ENCODE measurements at regions not wholly inside any gene's neighbourhood (a gene's known extent, or its start where the extent isn't known, plus 50 kb on each side); places are given as distances from the start of the nearest gene placed in this dataset.

DNA sequence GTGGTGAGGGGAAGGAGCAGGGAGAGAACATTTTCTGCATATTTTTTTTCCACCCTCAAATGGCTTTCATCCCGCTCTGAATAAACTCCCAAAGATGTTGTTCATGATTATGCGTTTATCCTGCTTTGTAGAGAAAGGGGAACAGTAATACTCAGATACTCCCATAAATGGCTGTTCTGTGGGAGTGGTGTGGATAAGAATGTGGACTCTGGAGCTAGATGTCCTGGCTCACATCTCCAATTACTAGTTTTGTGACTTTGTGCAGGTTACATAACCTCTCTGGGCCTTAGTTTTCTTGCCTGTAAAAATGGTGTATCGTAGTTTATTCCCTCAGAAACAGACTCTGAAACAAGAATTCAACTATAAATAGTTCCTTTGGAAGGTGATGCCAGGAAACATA, 395.4 kb upstream of the SUCLG2 start:
- DNase-seq = no peak

GRCh38 chr3:68045976-68046375, 391.6 kb upstream of the SUCLG2 start:
- no peak for DNase-seq

DNA sequence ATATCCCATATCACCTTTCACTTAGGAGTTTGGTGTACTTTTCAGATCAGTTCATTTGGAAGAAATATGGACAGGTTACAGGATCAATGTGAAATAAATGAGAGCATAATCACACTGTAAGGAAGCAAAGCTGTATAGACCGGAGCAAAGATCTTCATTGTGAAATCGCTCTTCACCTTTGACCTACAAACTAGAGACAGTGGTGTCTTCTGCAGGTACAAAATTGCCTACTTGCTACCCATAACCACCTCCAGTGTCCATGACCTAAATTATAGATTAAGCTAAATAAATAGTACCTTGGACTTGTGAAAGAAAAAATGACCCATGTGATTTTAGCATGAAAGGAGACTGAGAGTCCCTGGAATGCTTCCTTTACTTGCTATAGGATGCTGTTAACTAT, 379.5 kb upstream of the SUCLG2 start:
- no peak for DNase-seq

GRCh38 chr3:68032209-68032608, 377.8 kb upstream of the SUCLG2 start:
- no peak for DNase-seq

DNA sequence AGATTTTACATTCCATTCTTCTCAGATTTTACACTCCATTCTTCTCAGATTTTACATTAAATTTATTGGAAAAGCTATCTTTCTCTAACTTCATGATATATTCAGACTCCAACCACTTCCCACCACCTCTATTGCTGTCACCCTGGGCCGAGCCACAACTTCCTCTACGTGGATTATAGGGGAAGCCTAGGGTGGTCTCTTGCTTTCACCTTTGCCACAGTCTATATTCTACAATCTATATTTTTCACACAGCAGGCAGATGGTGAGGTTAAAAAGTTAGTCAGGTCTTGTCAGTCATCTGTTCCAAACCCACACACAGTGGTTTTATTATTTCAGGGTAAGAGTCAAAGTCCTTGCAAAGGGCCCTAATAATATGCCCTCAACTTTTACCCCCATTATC, 370.8 kb upstream of the SUCLG2 start:
- DNase-seq = no peak

GRCh38 chr3:68019876-68020275, 365.5 kb upstream of the SUCLG2 start:
- DNase-seq = no peak

DNA sequence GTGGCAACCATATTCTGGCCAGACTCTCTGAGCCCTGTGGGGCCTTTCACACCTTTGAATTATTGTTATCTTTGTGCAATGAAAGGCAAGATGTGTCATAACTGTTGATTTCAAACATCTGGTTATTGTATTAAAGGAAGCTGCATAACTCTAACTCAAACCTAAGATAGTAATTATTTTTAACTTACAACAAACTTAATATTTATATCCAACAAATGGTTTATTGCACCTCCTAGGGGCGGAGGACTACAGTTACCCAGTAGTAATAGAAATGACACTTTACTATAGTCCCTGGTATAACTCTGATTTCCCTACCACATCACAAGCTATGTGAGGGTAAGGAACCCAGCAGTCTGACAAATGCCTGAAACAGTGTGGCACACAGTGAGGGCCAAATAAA, 363.9 kb upstream of the SUCLG2 start:
- no peak for DNase-seq

- DNase-seq = no peak
These were observed 362.7 kb upstream of the SUCLG2 start for GRCh38 chr3:68017069-68017468.

DNA sequence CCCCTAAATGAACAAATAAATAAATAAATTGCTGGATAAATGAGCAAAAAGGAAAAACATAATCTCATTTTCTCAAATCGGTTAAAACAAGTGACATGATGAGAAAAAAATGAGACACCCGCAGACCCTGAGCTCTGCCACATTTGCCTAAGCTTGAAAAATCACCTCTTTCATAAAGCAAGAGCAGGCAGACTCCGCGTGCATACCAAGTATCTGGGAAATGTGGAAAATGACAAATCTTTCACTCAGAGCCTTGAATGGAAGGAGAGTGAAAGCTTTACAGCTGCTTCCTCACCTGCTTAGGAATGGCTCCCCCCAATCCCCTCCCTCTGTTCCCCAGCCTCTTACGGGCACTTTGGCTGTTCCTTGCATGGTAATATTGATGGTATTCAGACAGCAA, 355.5 kb upstream of the SUCLG2 start:
- DNase-seq = no peak

DNA sequence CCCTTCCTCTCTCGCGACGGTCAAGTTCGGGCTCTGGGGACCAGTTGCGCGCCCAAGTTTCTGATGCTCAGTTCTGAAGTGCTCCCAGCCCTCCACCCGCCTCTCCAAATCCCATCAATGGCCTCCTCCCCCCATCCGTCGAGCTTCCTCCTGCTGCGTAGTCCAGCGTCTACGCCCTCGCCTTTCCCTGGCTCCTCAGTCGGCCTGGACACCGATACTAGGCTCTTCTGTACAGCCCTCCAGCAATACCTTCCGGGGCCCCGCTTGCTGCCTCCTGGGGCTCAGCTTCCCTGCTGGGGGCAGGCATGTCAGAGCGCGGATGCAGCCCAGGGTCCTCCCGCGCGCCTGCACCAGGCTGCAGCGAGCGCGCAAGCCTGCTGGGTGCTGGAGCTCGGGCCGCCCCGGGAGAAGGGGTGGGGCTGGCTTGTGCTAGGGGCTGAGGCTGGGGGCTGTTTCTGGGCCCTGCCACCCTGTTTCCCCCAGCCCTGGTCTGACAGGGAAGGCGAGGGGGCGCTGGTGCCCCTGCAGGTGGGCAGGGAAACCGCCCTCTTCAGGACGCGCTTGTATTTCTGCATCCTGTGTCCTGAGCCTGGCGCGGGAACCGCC, 353.3 kb upstream of the SUCLG2 start:
- peak; percentile 1 for DNase-seq

GRCh38 chr3:68006646-68007045, 352.2 kb upstream of the SUCLG2 start:
- no peak for DNase-seq

DNA sequence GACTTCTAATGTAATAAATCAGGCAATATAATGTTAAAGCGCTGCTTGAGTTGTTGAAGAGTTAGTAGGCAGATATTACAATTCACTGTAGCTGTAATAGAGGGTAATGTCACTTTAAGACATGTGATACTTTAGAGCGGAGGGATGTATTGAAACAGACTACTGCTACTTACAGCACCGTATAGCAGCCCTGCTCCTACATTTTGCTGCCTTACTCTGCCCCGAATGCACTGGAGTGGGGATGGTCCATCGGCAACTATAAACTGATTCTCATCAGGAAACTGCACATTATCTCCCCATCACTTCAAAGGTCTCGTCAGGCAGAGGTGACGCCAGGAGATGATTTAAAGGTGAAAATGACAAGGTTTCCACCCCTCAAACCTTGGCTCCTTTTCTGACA, 349.7 kb upstream of the SUCLG2 start:
- DNase-seq = no peak

- DNase-seq = no peak
These were observed 343.9 kb upstream of the SUCLG2 start for GRCh38 chr3:67998281-67998680.

DNA sequence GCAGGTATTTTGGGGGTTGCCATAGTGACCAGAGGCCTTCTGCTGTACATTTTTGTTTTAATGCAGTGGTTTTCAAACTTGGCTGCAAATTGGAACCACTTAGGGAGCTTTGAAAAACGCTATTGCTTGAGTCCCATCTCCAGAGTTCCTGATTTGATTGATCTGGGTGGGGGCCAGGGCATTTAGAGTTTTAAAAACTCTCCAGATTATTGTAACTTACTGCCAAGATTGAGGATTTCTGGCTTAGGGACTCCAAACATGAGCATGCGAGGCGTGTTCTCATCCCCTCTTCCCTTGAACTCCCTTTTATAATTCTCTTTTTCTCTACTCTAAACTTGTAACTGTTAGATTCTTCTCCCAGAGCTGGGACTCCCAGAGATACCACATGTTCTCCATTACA, 340.8 kb upstream of the SUCLG2 start:
- no peak for DNase-seq

- DNase-seq = no peak
These were observed 332.3 kb upstream of the SUCLG2 start for GRCh38 chr3:67986706-67987105.

DNA sequence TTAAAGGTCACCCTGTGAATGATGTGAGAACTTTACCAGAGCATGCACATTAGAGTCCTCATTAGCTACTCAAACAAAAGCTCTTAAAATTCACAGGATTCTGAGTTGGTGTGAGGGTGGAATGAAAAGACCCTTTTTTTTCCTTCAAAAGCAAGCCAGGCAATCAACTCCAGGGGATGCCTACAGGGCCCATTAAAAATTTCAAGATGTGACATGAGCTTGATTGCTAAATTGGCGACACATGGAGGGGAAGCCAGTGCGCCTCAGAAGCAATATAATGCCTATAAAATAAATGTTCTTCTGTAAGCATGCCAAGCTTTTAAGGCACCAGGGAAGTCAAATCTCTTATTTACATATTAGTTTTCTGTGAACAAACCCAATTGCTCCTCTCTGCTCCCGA, 328.8 kb upstream of the SUCLG2 start:
- DNase-seq = no peak

- DNase-seq = no peak
These were observed 326.7 kb upstream of the SUCLG2 start for GRCh38 chr3:67981077-67981476.

GRCh38 chr3:67979342-67979741, 324.9 kb upstream of the SUCLG2 start:
- no peak for DNase-seq

GRCh38 chr3:67977762-67978161, 323.4 kb upstream of the SUCLG2 start:
- no peak for DNase-seq

GRCh38 chr3:67976663-67977062, 322.3 kb upstream of the SUCLG2 start:
- DNase-seq = peak; percentile 57

- DNase-seq = no peak
These were observed 310.2 kb upstream of the SUCLG2 start for GRCh38 chr3:67964596-67964995.

DNA sequence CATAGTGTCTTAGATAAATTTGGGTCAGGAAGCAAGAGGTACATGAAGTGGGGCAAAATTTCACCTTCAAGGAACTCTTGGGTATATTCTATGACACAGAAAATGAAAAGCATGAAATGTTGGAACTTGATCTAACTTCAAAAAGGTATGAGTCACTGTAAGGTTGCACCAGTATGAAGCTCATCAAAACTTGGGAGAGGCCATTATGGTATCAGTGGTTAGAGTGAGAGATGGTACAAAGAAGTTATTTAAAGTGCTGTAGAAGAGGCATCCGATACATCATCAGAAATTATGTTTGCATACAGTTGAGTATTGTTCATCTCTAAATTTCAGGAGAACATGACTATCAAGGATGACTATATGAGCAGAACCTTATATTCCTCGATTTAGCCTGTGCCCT, 302.9 kb upstream of the SUCLG2 start:
- DNase-seq = no peak

GRCh38 chr3:67947808-67948508, 293.5 kb upstream of the SUCLG2 start:
- peak; percentile 31 for DNase-seq

- peak; percentile 45 for DNase-seq
These were observed 292.0 kb upstream of the SUCLG2 start for GRCh38 chr3:67946436-67946835.

DNA sequence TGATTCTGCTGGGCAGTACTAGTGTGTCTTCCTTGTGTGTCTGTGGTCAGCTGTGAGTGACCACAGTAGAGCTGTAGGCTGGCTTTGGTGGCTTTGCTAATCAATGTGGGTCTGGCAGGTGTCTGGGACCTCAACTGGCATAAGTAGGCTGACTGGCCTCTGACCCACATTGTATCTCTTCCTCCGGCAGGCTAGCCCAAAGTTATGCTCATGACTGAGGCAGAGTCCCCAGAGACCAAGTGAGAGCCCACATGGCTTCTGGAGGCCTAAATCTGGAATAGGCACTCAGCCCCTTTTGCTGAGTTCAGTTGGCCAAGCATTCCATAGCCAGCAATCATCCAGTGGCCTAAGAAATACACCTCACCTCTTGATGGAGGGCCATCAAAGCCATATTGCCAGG, 289.1 kb upstream of the SUCLG2 start:
- DNase-seq = no peak

Measured in fibroblast of skin of right quadriceps (primary cell).